Myocyte (in vitro differentiated cells): ENCODE measurements at regions not wholly inside any gene's neighbourhood (a gene's known extent, or its start where the extent isn't known, plus 50 kb on each side); places are given as distances from the start of the nearest gene placed in this dataset.

Experiments used
- DNase-seq: peaks from one replicate; pipeline ENCODE4 v3.0.0-alpha.2; 2012; ENCODE audit warnings: low read depth

GRCh38 chr10:125457406-125457805 is 225.6 kb downstream of the TEX36 start:
- DNase-seq: no peak

GRCh38 chr10:125455855-125456254 is 227.1 kb downstream of the TEX36 start:
- no peak for DNase-seq

- DNase-seq: no peak
These were observed 227.5 kb downstream of the TEX36 start for GRCh38 chr10:125455431-125455830.

- no peak for DNase-seq
These were observed 231.6 kb downstream of the TEX36 start for GRCh38 chr10:125451319-125451718.

- no peak for DNase-seq
These were observed 232.7 kb downstream of the TEX36 start for GRCh38 chr10:125450218-125450617.

- DNase-seq: no peak
These were observed 233.4 kb downstream of the TEX36 start for GRCh38 chr10:125449571-125449970.

GRCh38 chr10:125448596-125448995 is 234.4 kb downstream of the TEX36 start:
- peak; percentile 2 for DNase-seq

- no peak for DNase-seq
These were observed 238.2 kb downstream of the TEX36 start for GRCh38 chr10:125444790-125445189.

GRCh38 chr10:125442856-125443540 is 240.0 kb downstream of the TEX36 start:
- no peak for DNase-seq

- DNase-seq: peak; percentile 23
These were observed 241.8 kb downstream of the TEX36 start for GRCh38 chr10:125441151-125441550.

- DNase-seq: no peak
These were observed 251.8 kb downstream of the TEX36 start for GRCh38 chr10:125431149-125431548.

- no peak for DNase-seq
These were observed 254.9 kb downstream of the TEX36 start for GRCh38 chr10:125428054-125428453.

- DNase-seq: no peak
These were observed 258.6 kb downstream of the TEX36 start for GRCh38 chr10:125424191-125424847.

- DNase-seq: no peak
These were observed 259.4 kb downstream of the TEX36 start for GRCh38 chr10:125423569-125423968.

GRCh38 chr10:125419831-125420230 is 259.5 kb upstream of the CTBP2 start:
- DNase-seq: no peak

GRCh38 chr10:125419146-125419545 is 258.8 kb upstream of the CTBP2 start:
- DNase-seq: no peak

GRCh38 chr10:125417605-125418004 is 257.2 kb upstream of the CTBP2 start:
- no peak for DNase-seq

- DNase-seq: no peak
These were observed 255.6 kb upstream of the CTBP2 start for GRCh38 chr10:125415964-125416363.

- DNase-seq: no peak
These were observed 254.8 kb upstream of the CTBP2 start for GRCh38 chr10:125415006-125415633.

GRCh38 chr10:125411724-125412123 is 251.4 kb upstream of the CTBP2 start:
- DNase-seq: peak; percentile 3

GRCh38 chr10:125409756-125410155 is 249.4 kb upstream of the CTBP2 start:
- DNase-seq: no peak

GRCh38 chr10:125407557-125407956 is 247.2 kb upstream of the CTBP2 start:
- DNase-seq: no peak
